ENCODE measurements at regions not wholly inside any gene's neighbourhood (a gene's known extent, or its start where the extent isn't known, plus 50 kb on each side); places are given as distances from the start of the nearest gene placed in this dataset.

DNA sequence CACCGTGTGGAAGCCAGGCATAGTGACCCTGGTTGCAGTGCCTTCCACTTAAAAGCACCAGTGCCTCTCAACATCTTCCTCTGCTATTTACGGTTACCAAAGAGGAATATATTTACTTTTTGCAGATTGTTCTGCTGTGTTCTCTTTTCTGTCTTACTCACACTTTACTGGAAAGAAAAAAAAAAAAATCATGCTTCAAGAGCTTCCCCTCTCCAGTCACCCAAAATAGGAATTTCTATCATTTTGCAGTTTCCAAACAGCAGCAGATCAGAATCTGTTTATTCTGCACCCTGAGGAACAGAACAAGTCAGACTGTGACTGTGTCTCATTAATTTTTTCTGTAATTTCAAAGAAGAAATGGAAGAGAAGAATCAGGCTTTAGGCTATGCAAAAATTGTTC, 96.1 kb downstream of the KCNJ2 start:
- Mint-ChIP-seq H3K4me1 (ENCODE audit: low read depth) (no peaks in the 10 kb centered on the region), H3K27ac (no peak overlapping the region), H3K36me3 (ENCODE audit: low read depth) (no peaks in the 10 kb centered on the region), H3K27me3 (no peaks in the 10 kb centered on the region), H3K4me3 (no peak overlapping the region), H3K9me3 (peaks cover 5% of the 10 kb centered on the region)
- intact Hi-C loops (cut with micrococcal nuclease), result no loop called here
- ChIA-PET POLR2A (interaction anchor here (0.6 kb wide), 1 partner anchor 122 kb away, joined by 4 read pairs; no protein-coding TSS in a partner anchor), CTCF (no interaction called here)
- DNase-seq (no peak), ATAC-seq (no peak)
- TF ChIP-seq CTCF (IDR thresholded peaks at IDR 0.05), result no peak

- no peak for DNase-seq
- Mint-ChIP-seq H3K36me3 (ENCODE audit: low read depth) (no peaks in the 10 kb centered on the region), H3K4me1 (ENCODE audit: low read depth) (no peaks in the 10 kb centered on the region), H3K27me3 (no peaks in the 10 kb centered on the region), H3K27ac (no peak overlapping the region), H3K4me3 (no peak overlapping the region), H3K9me3 (peaks cover 5% of the 10 kb centered on the region)
- no peak for ATAC-seq
- intact Hi-C loops (cut with micrococcal nuclease), result no loop called here
- CTCF ChIA-PET, result no interaction called here
- POLR2A ChIA-PET, result no interaction called here
- no peak for TF ChIP-seq CTCF (IDR thresholded peaks at IDR 0.05)
Observed at GRCh38 chr17:70266394-70266793, 97.1 kb downstream of the KCNJ2 start.

- no peak for TF ChIP-seq CTCF (IDR thresholded peaks at IDR 0.05)
- intact Hi-C loops (cut with micrococcal nuclease), result no loop called here
- POLR2A ChIA-PET, result no interaction called here
- CTCF ChIA-PET, result no interaction called here
- ATAC-seq, result no peak
- Mint-ChIP-seq H3K36me3 (ENCODE audit: low read depth) (no peaks in the 10 kb centered on the region), H3K27ac (no peak overlapping the region), H3K4me1 (ENCODE audit: low read depth) (no peaks in the 10 kb centered on the region), H3K27me3 (no peaks in the 10 kb centered on the region), H3K9me3 (peaks cover 5% of the 10 kb centered on the region), H3K4me3 (no peak overlapping the region)
- no peak for DNase-seq
Observed at GRCh38 chr17:70268383-70268782, 99.1 kb downstream of the KCNJ2 start.

GRCh38 chr17:70270554-70270953, 101.2 kb downstream of the KCNJ2 start:
- Mint-ChIP-seq H3K9me3 (peaks cover 5% of the 10 kb centered on the region), H3K4me1 (ENCODE audit: low read depth) (no peaks in the 10 kb centered on the region), H3K27me3 (no peaks in the 10 kb centered on the region), H3K4me3 (no peak overlapping the region), H3K27ac (no peak overlapping the region), H3K36me3 (ENCODE audit: low read depth) (no peaks in the 10 kb centered on the region)
- POLR2A ChIA-PET, result no interaction called here
- no peak for TF ChIP-seq CTCF (IDR thresholded peaks at IDR 0.05)
- DNase-seq, result no peak
- intact Hi-C loops (cut with micrococcal nuclease), result no loop called here
- ATAC-seq, result no peak
- CTCF ChIA-PET, result no interaction called here

DNA sequence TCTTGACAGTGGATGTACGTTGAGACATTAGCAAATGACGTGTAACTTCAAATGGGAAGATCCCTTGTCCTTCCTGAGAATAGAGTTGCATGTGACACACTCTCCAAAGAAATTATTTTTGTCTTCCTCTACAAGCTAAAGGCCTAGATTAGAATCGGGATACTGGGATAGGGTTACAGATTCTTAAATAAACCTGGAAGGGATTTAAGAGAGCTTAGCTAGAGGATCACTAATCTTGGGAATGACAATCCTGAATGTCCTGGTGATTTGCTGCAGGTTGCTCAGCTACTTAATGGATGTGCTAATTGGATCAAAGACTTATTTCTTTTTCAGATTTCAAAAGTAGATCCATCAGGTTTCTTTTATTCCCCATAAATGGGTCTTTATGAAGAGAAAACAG, 101.9 kb downstream of the KCNJ2 start:
- no peak overlapping the region for H3K4me3 Mint-ChIP-seq
- no peaks in the 10 kb centered on the region for H3K27me3 Mint-ChIP-seq
- no peaks in the 10 kb centered on the region for H3K36me3 Mint-ChIP-seq (ENCODE audit: low read depth)
- H3K9me3 Mint-ChIP-seq, result peaks cover 5% of the 10 kb centered on the region
- POLR2A ChIA-PET, result no interaction called here
- intact Hi-C loops (cut with micrococcal nuclease), result no loop called here
- no peak overlapping the region for H3K27ac Mint-ChIP-seq
- ATAC-seq, result no peak
- no peak for TF ChIP-seq CTCF (IDR thresholded peaks at IDR 0.05)
- no peaks in the 10 kb centered on the region for H3K4me1 Mint-ChIP-seq (ENCODE audit: low read depth)
- DNase-seq, result no peak
- CTCF ChIA-PET, result no interaction called here

All from activated CD8-positive, alpha-beta T cell treated with anti-CD3 and anti-CD28 coated beads for 36 hours (primary cell).